HCT116 (cell line): ENCODE measurements at regions not wholly inside any gene's neighbourhood (a gene's known extent, or its start where the extent isn't known, plus 50 kb on each side); places are given as distances from the start of the nearest gene placed in this dataset.

Experiments used
- ATAC-seq: fragments of 200-7000 bp; cut with Tn5 transposase; 2 replicates; pipeline ENCODE4 v1.9.1; 2020; ENCODE audit warnings: mild to moderate bottlenecking, moderate library complexity
- BruUV-seq: library from RNA; stranded (reverse); fragments of 400-500 nt; replicated peaks from 2 replicates; lab custom pipeline; 2021; lab: Mats Ljungman, UMichigan
- CTCF ChIA-PET: fragments of 300-600 bp; sonication (Branson Sonifier 250); formaldehyde crosslinking; loops from one replicate; lab custom pipeline; 2021; ENCODE audit warnings: antibody characterized with exemption; lab: Charles Lee
- POLR2A ChIA-PET: fragments of 300-600, 350-600 bp; sonication (Branson Sonifier 250); formaldehyde crosslinking; loops from one replicate; lab custom pipeline; 2021; ENCODE audit warnings: antibody characterized with exemption; lab: Charles Lee
- RAD21 ChIA-PET, 2 experiments: fragments of 300-600 bp; sonication (Branson Sonifier 250); formaldehyde crosslinking; loops; one replicate each; lab custom pipeline; 2023; ENCODE audit warnings: low total read pairs in 2 of 2; ENCODE audit not compliant: uncharacterized antibody in 2 of 2, unreplicated experiment in 2 of 2, low non-redundant PET in 1 of 2; lab: Charles Lee
- DNase-seq: peaks from one replicate; pipeline ENCODE4 v3.0.0-alpha.2; 2010; ENCODE audit warnings: low read depth, low spot score
- H2AFZ ChIP-seq: fragments of 200-600 bp; shearing (Covaris generic), sonication (generic); 2 replicates; pipeline ENCODE4 v1.6.1; 2017; ENCODE audit warnings: low read depth, mixed run types, mixed read lengths, antibody characterized with exemption, low read length; ENCODE audit not compliant: poor library complexity, severe bottlenecking
- H3K27ac ChIP-seq: 2 replicates; pipeline ENCODE4 v1.5.1; 2012; ENCODE audit warnings: low read depth, low read length
- H3K27me3 ChIP-seq: fragments of 200-600 bp; sonication (generic); 2 replicates; pipeline ENCODE4 v1.6.1; 2016; ENCODE audit warnings: mixed run types, low read length, mixed read lengths; ENCODE audit not compliant: insufficient read depth
- H3K36me3 ChIP-seq, 2 experiments: fragments of 200-500 bp in 1 of 2; fragments of 200-600 bp in 1 of 2; sonication (Bioruptor generic) in 1 of 2; sonication (generic) in 1 of 2; 2 replicates each; pipeline versions ENCODE4 v1.5.1 to v1.6.1; 2014 to 2016; ENCODE audit warnings: low read length in 2 of 2, inconsistent platforms in 1 of 2, mixed read lengths in 1 of 2, mixed run types in 1 of 2; ENCODE audit not compliant: insufficient read depth in 2 of 2, control insufficient read depth in 1 of 2
- H3K4me1 ChIP-seq, 2 experiments: fragments of 200-600 bp in 1 of 2; sonication (generic) in 1 of 2; 2 replicates each; pipeline versions ENCODE4 v1.5.1 to v1.6.1; 2012 to 2017; ENCODE audit warnings: low read length in 2 of 2, inconsistent platforms in 1 of 2, mild to moderate bottlenecking in 1 of 2, mixed read lengths in 1 of 2, mixed run types in 1 of 2, moderate library complexity in 1 of 2; ENCODE audit not compliant: insufficient read depth in 2 of 2, control insufficient read depth in 1 of 2
- H3K4me2 ChIP-seq: fragments of 200-600 bp; sonication (generic); 2 replicates; pipeline ENCODE4 v1.6.1; 2017; ENCODE audit warnings: mixed run types, low read length, mixed read lengths
- H3K4me3 ChIP-seq, 2 experiments: fragments of 200-600 bp in 1 of 2; sonication (generic) in 1 of 2; replicated peaks in 1 of 2; 2 replicates each; pipeline ENCODE4 v1.5.1; 2011 to 2016; ENCODE audit warnings: low read length in 2 of 2, control low read depth in 1 of 2, low read depth in 1 of 2, mild to moderate bottlenecking in 1 of 2, mixed read lengths in 1 of 2, mixed run types in 1 of 2
- H3K79me2 ChIP-seq: fragments of 200-600 bp; sonication (generic); 2 replicates; pipeline ENCODE4 v1.6.1; 2017; ENCODE audit warnings: mild to moderate bottlenecking, mixed run types, low read length, moderate library complexity, mixed read lengths; ENCODE audit not compliant: insufficient read depth
- H3K9ac ChIP-seq: fragments of 200-600 bp; sonication (generic); 2 replicates; pipeline ENCODE4 v1.6.1; 2016; ENCODE audit warnings: low read length, mixed read lengths
- H3K9me2 ChIP-seq: fragments of 200-600 bp; sonication (generic), shearing (Covaris generic); 2 replicates; pipeline ENCODE4 v1.6.1; 2017; ENCODE audit warnings: mixed run types, mild to moderate bottlenecking, moderate library complexity; ENCODE audit not compliant: insufficient read depth
- H3K9me3 ChIP-seq, 2 experiments: fragments of 200-500 bp in 1 of 2; fragments of 200-600 bp in 1 of 2; sonication (Bioruptor generic) in 1 of 2; sonication (generic) in 1 of 2; 2 replicates each; pipeline ENCODE4 v1.6.1; 2014 to 2017; ENCODE audit warnings: low read length in 2 of 2, mixed read lengths in 2 of 2, inconsistent platforms in 1 of 2, low read depth in 1 of 2, mild to moderate bottlenecking in 1 of 2, mixed run types in 1 of 2, moderate library complexity in 1 of 2; ENCODE audit not compliant: control insufficient read depth in 1 of 2, insufficient read depth in 1 of 2
- H4K20me1 ChIP-seq: fragments of 200-600 bp; sonication (generic), shearing (Covaris generic); 2 replicates; pipeline ENCODE4 v1.6.1; 2017; ENCODE audit warnings: mixed run types, mild to moderate bottlenecking, moderate library complexity; ENCODE audit not compliant: insufficient read depth
- CBX3 ChIP-seq: IDR thresholded peaks from 2 replicates; pipeline ENCODE4 v1.6.1; 2012; ENCODE audit warnings: low read depth
- CEBPB ChIP-seq: IDR thresholded peaks from 2 replicates; pipeline ENCODE4 v1.6.1; 2012; ENCODE audit warnings: low read depth
- CTCF ChIP-seq, 3 experiments: fragments of 200-600 bp in 1 of 3; sonication (generic) in 1 of 3; IDR thresholded peaks in 2 of 3; conservative IDR thresholded peaks in 1 of 3; 2 replicates each; pipeline ENCODE4 v1.5.1; 2012 to 2017; ENCODE audit warnings: low read depth in 2 of 3, low read length in 2 of 3, antibody characterized with exemption in 1 of 3, borderline replicate concordance in 1 of 3, control low read depth in 1 of 3, mild to moderate bottlenecking in 1 of 3, mixed read lengths in 1 of 3, mixed run types in 1 of 3, moderate library complexity in 1 of 3; ENCODE audit not compliant: insufficient read depth in 1 of 3
- EGR1 ChIP-seq: IDR thresholded peaks from 2 replicates; pipeline ENCODE4 v1.6.1; 2012; ENCODE audit warnings: low read depth
- ELF1 ChIP-seq: IDR thresholded peaks from 2 replicates; pipeline ENCODE4 v1.6.1; 2012; ENCODE audit warnings: low read depth, borderline replicate concordance
- FOSL1 ChIP-seq: IDR thresholded peaks from 2 replicates; pipeline ENCODE4 v1.6.1; 2012; ENCODE audit warnings: low read depth
- JUND ChIP-seq: IDR thresholded peaks from 2 replicates; pipeline ENCODE4 v1.6.1; 2012
- POLR2A ChIP-seq: IDR thresholded peaks from 2 replicates; pipeline ENCODE4 v1.7.0; 2011; ENCODE audit warnings: borderline replicate concordance; ENCODE audit not compliant: insufficient read depth, insufficient read length; ENCODE audit errors: extremely low read depth
- RAD21 ChIP-seq: IDR thresholded peaks from 2 replicates; pipeline ENCODE4 v1.6.1; 2012; ENCODE audit warnings: low read depth, mild to moderate bottlenecking
- REST ChIP-seq: IDR thresholded peaks from 2 replicates; pipeline ENCODE4 v1.6.1; 2012; ENCODE audit warnings: low read depth
- ZBTB33 ChIP-seq: IDR thresholded peaks from 2 replicates; pipeline ENCODE4 v1.6.1; 2011; ENCODE audit warnings: mild to moderate bottlenecking, low read length, moderate library complexity; ENCODE audit not compliant: insufficient replicate concordance; ENCODE audit errors: extremely low read depth
- ZFX ChIP-seq: fragments of 450-650 bp; IDR thresholded peaks from 2 replicates; pipeline ENCODE4 v1.6.1; 2017
- intact Hi-C: fragments of 100-400 bp; cut with micrococcal nuclease; formaldehyde crosslinking; loops from 2 replicates; pipeline ENCODE4 v1.10.0; 2022
- TF ChIP-seq, protein P1 (sequence below): IDR thresholded peaks from 2 replicates; pipeline ENCODE4 v1.6.1; 2012
- TF ChIP-seq, protein P2 (sequence below): IDR thresholded peaks from 2 replicates; pipeline ENCODE4 v1.6.1; 2012

- DNase-seq (no peak), ATAC-seq (no peak)
- Histone ChIP-seq H3K4me2 (no peak overlapping the region), H3K79me2 (no peaks in the 10 kb centered on the region), H4K20me1 (no peaks in the 10 kb centered on the region), H3K9me2 (no peaks in the 10 kb centered on the region), H3K4me3 (no peak overlapping the region), H3K27me3 (no peaks in the 10 kb centered on the region), H3K9ac (no peak overlapping the region), H2AFZ (no peak overlapping the region), H3K36me3 (no peaks in the 10 kb centered on the region)
- ChIA-PET CTCF (no interaction called here), POLR2A (no interaction called here)
- TF ChIP-seq RAD21 (no peak), REST (no peak), ZFX (no peak), POLR2A (no peak), FOSL1 (no peak), JUND (no peak), CTCF (IDR thresholded peaks at IDR 0.05 in 2 of 3, conservative IDR thresholded peaks at IDR 0.05 in 1 of 3; ENCODE audit: borderline replicate concordance in 1 of 3, insufficient read depth in 1 of 3, low read depth in 2 of 3, low read length in 2 of 3) (no peak), ZBTB33 (no peak), CEBPB (no peak), CBX3 (no peak), EGR1 (no peak), ELF1 (no peak)
- TF ChIP-seq, protein P1, sequence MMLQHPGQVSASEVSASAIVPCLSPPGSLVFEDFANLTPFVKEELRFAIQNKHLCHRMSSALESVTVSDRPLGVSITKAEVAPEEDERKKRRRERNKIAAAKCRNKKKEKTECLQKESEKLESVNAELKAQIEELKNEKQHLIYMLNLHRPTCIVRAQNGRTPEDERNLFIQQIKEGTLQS, result no peak
- TF ChIP-seq, protein P2, sequence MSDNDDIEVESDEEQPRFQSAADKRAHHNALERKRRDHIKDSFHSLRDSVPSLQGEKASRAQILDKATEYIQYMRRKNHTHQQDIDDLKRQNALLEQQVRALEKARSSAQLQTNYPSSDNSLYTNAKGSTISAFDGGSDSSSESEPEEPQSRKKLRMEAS, result no peak
- TF ChIP-seq, all 23 proteins: peak for 0
- intact Hi-C loops, result no loop called here
- Histone ChIP-seq H3K9me3 (no peaks in the 10 kb centered on the region), H3K4me1 (no peaks in the 10 kb centered on the region), H3K27ac (no peak overlapping the region)
- BruUV-seq, result no TSS peak
- RAD21 ChIA-PET, result no interaction called here
These were observed 301.1 kb downstream of the DIPK2A start for GRCh38 chr3:144272680-144273079.
